DOHH2 (cell line): ENCODE measurements at regions not wholly inside any gene's neighbourhood (a gene's known extent, or its start where the extent isn't known, plus 50 kb on each side); places are given as distances from the start of the nearest gene placed in this dataset.

Experiments
- H3F3A ChIP-seq: fragments of 200-600 bp; sonication (generic), shearing (Covaris generic); 2 replicates; pipeline ENCODE4 v1.6.0; 2016; ENCODE audit warnings: antibody characterized with exemption, mild to moderate bottlenecking; ENCODE audit not compliant: control insufficient read depth, insufficient read depth
- H3K27ac ChIP-seq: fragments of 200-600 bp; sonication (generic); 2 replicates; pipeline ENCODE4 v1.5.1; 2014; ENCODE audit warnings: low read depth, mild to moderate bottlenecking, low read length, moderate library complexity
- H3K27me3 ChIP-seq: fragments of 200-600 bp; sonication (generic); 2 replicates; pipeline ENCODE4 v1.6.1; 2014; ENCODE audit warnings: mild to moderate bottlenecking, low read length, mixed read lengths; ENCODE audit not compliant: control insufficient read depth
- H3K36me3 ChIP-seq: fragments of 200-600 bp; sonication (generic); 2 replicates; pipeline ENCODE4 v1.6.1; 2014; ENCODE audit warnings: mild to moderate bottlenecking, low read length, moderate library complexity, mixed read lengths; ENCODE audit not compliant: control insufficient read depth
- H3K4me1 ChIP-seq: fragments of 200-600 bp; sonication (generic); 2 replicates; pipeline ENCODE4 v1.6.1; 2014; ENCODE audit warnings: mild to moderate bottlenecking, low read length, mixed read lengths; ENCODE audit not compliant: control insufficient read depth
- H3K4me2 ChIP-seq: fragments of 200-600 bp; sonication (generic); 2 replicates; pipeline ENCODE4 v1.6.0; 2014; ENCODE audit warnings: mild to moderate bottlenecking, low read length, moderate library complexity
- H3K4me3 ChIP-seq: fragments of 200-600 bp; sonication (generic); 2 replicates; pipeline ENCODE4 v1.5.1; 2014; ENCODE audit warnings: mild to moderate bottlenecking, low read length, mixed read lengths
- H3K79me2 ChIP-seq: fragments of 200-600 bp; sonication (generic); 2 replicates; pipeline ENCODE4 v1.6.1; 2014; ENCODE audit warnings: mild to moderate bottlenecking, low read length, mixed read lengths; ENCODE audit not compliant: control insufficient read depth
- H3K9me2 ChIP-seq: fragments of 200-600 bp; sonication (generic); replicated peaks from 2 replicates; pipeline ENCODE4 v1.6.1; 2014; ENCODE audit warnings: mild to moderate bottlenecking, low read length, mixed read lengths; ENCODE audit not compliant: control insufficient read depth
- H3K9me3 ChIP-seq: fragments of 200-600 bp; sonication (generic); 2 replicates; pipeline ENCODE4 v1.6.1; 2014; ENCODE audit warnings: antibody characterized with exemption, low read length, mixed read lengths; ENCODE audit not compliant: control insufficient read depth, insufficient read depth
- H4K20me1 ChIP-seq: fragments of 200-600 bp; sonication (generic); 2 replicates; pipeline ENCODE4 v1.6.0; 2014; ENCODE audit warnings: low read depth, mild to moderate bottlenecking, antibody characterized with exemption, low read length, moderate library complexity; ENCODE audit not compliant: control insufficient read depth, insufficient read depth
- EZH2phosphoT487 ChIP-seq: fragments of 200-600 bp; sonication (generic); IDR thresholded peaks from 2 replicates; pipeline ENCODE4 v1.6.1; 2017; ENCODE audit warnings: borderline replicate concordance, mild to moderate bottlenecking, antibody characterized with exemption, low read length, moderate library complexity, mixed read lengths
- TF ChIP-seq, protein P1 (sequence below): fragments of 200-600 bp; sonication (generic); IDR thresholded peaks from one replicate; pipeline ENCODE4 v1.5.1; 2014; ENCODE audit warnings: antibody characterized with exemption, mild to moderate bottlenecking, low read depth, low read length; ENCODE audit not compliant: poor library complexity, severe bottlenecking

GRCh38 chr1:229964281-229964680 lies 102.8 kb upstream of the GALNT2 start:
- no peaks in the 10 kb centered on the region for H3K36me3 ChIP-seq
- TF ChIP-seq EZH2phosphoT487, result no peak
- TF ChIP-seq, protein P1, sequence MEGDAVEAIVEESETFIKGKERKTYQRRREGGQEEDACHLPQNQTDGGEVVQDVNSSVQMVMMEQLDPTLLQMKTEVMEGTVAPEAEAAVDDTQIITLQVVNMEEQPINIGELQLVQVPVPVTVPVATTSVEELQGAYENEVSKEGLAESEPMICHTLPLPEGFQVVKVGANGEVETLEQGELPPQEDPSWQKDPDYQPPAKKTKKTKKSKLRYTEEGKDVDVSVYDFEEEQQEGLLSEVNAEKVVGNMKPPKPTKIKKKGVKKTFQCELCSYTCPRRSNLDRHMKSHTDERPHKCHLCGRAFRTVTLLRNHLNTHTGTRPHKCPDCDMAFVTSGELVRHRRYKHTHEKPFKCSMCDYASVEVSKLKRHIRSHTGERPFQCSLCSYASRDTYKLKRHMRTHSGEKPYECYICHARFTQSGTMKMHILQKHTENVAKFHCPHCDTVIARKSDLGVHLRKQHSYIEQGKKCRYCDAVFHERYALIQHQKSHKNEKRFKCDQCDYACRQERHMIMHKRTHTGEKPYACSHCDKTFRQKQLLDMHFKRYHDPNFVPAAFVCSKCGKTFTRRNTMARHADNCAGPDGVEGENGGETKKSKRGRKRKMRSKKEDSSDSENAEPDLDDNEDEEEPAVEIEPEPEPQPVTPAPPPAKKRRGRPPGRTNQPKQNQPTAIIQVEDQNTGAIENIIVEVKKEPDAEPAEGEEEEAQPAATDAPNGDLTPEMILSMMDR, result no peak
- H3K79me2 ChIP-seq, result no peaks in the 10 kb centered on the region
- H4K20me1 ChIP-seq, result no peaks in the 10 kb centered on the region
- H3K27ac ChIP-seq, result no peak overlapping the region
- no peak overlapping the region for H3K4me2 ChIP-seq
- H3K9me2 ChIP-seq, result no peaks in the 10 kb centered on the region
- no peaks in the 10 kb centered on the region for H3K4me1 ChIP-seq
- no peaks in the 10 kb centered on the region for H3K9me3 ChIP-seq
- H3K27me3 ChIP-seq, result peaks cover 12% of the 10 kb centered on the region; the same call in 1 of the 2 replicates
- H3K4me3 ChIP-seq, result no peak overlapping the region
- no peaks in the 10 kb centered on the region for H3F3A ChIP-seq

GRCh38 chr1:229970714-229971113 lies 96.3 kb upstream of the GALNT2 start:
- no peak overlapping the region for H3K4me3 ChIP-seq
- no peaks in the 10 kb centered on the region for H3K9me3 ChIP-seq
- H3K27me3 ChIP-seq, result peaks cover 12% of the 10 kb centered on the region; the same call in 1 of the 2 replicates
- H3K4me1 ChIP-seq, result no peaks in the 10 kb centered on the region
- H3K4me2 ChIP-seq, result no peak overlapping the region
- no peaks in the 10 kb centered on the region for H3K36me3 ChIP-seq
- no peak overlapping the region for H3K27ac ChIP-seq
- H3K79me2 ChIP-seq, result no peaks in the 10 kb centered on the region
- no peaks in the 10 kb centered on the region for H4K20me1 ChIP-seq
- H3F3A ChIP-seq, result no peaks in the 10 kb centered on the region
- H3K9me2 ChIP-seq, result no peaks in the 10 kb centered on the region
- TF ChIP-seq, protein P1, result no peak
- no peak for TF ChIP-seq EZH2phosphoT487

DNA sequence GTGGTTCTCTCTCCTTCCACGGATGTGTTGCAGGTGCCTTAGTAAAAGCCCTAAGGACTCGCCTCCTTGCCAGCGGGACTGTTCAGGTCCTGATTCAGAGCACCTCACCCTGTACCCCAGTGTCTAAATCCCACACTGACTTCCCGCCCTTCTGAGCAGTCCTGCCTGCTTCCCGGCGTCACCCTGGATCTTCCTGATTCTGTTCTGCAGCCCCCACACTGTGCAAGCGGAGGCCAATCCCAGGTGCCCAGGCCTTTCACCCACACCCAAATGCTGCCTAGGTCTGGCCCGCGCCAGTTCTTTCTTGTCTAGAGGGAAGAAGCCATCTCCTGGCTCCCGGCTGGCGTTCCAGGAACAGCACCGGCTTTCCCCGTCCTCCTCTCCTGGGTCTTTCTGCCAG lies 95.9 kb upstream of the GALNT2 start:
- TF ChIP-seq, protein P1, result no peak
- TF ChIP-seq EZH2phosphoT487, result no peak
- Histone ChIP-seq H3F3A (no peaks in the 10 kb centered on the region), H4K20me1 (no peaks in the 10 kb centered on the region), H3K9me2 (no peaks in the 10 kb centered on the region), H3K4me3 (no peak overlapping the region), H3K9me3 (no peaks in the 10 kb centered on the region), H3K79me2 (no peaks in the 10 kb centered on the region), H3K27ac (no peak overlapping the region), H3K36me3 (no peaks in the 10 kb centered on the region), H3K4me1 (no peaks in the 10 kb centered on the region), H3K27me3 (peaks cover 11% of the 10 kb centered on the region; the same call in 1 of the 2 replicates), H3K4me2 (no peak overlapping the region)
